SK-N-SH treated with all-trans-retinoic acid at 6 μM for 48 hours (cell line): ENCODE measurements at regions not wholly inside any gene's neighbourhood (a gene's known extent, or its start where the extent isn't known, plus 50 kb on each side); places are given as distances from the start of the nearest gene placed in this dataset.

ENCODE experiments used
- RARB ChIP-seq: fragments of 250-450 bp; sonication (Bioruptor Pico); IDR thresholded peaks from 2 replicates; pipeline ENCODE4 v1.8.0; 2021; ENCODE audit warnings: mild to moderate bottlenecking, moderate library complexity
- TOX ChIP-seq: fragments of 250-450 bp; sonication (Bioruptor Pico); IDR thresholded peaks from 2 replicates; pipeline ENCODE4 v1.8.0; 2021; ENCODE audit warnings: mild to moderate bottlenecking, moderate library complexity, borderline replicate concordance
- ZFP30 ChIP-seq: fragments of 450-650 bp; formaldehyde crosslinking; IDR thresholded peaks from 2 replicates; pipeline ENCODE4 v1.5.0; 2022; ENCODE audit warnings: mild to moderate bottlenecking, moderate library complexity
- ZNF8 ChIP-seq: fragments of 450-650 bp; formaldehyde crosslinking; IDR thresholded peaks from 2 replicates; pipeline ENCODE4 v1.5.0; 2020; ENCODE audit warnings: mild to moderate bottlenecking, moderate library complexity

DNA sequence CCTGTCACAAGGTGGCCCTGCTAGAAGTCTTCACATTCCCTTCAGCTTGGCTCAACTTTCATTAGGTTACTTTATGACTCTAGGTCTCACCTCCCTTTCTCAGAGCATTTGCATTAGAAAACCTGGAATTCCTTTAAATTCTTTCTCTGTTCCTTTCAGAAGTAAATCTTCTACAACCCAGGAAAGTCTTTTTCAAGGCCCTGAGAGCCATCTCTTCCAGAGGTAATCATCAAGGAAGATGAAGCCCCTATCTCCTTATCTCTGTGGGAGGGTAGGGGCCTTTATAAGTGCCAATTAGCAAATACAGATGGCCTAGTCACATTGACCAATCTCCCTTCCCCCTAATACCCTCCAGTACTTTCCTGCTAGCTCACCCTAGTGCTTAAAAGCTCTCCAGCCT is 848.0 kb upstream of the FAM98A start:
- TF ChIP-seq TOX (CRISPR knock-in tag) = no peak
- TF ChIP-seq ZNF8 (CRISPR knock-in tag) = no peak
- no peak for TF ChIP-seq RARB (CRISPR knock-in tag)
- no peak for TF ChIP-seq ZFP30
